Activated CD4-positive, alpha-beta memory T cell treated with anti-CD3 and anti-CD28 coated beads for 36 hours (primary cell): ENCODE measurements at regions not wholly inside any gene's neighbourhood (a gene's known extent, or its start where the extent isn't known, plus 50 kb on each side); places are given as distances from the start of the nearest gene placed in this dataset.

Source experiments
- CTCF ChIA-PET: fragments of 350-600 bp; sonication (Branson Sonifier 250); formaldehyde crosslinking; loops from one replicate; lab custom pipeline; 2021; ENCODE audit warnings: antibody characterized with exemption, inconsistent platforms; lab: Charles Lee
- POLR2A ChIA-PET: fragments of 350-600 bp; sonication (Branson Sonifier 250); formaldehyde crosslinking; loops from one replicate; lab custom pipeline; 2021; ENCODE audit warnings: antibody characterized with exemption; lab: Charles Lee
- DNase-seq: peaks from one replicate; pipeline ENCODE4 v3.0.0-alpha.2; 2020
- H3K27ac Mint-ChIP-seq: one replicate; pipeline ENCODE4 v1.8.0; 2021; ENCODE audit warnings: mixed read lengths
- H3K27me3 Mint-ChIP-seq: one replicate; pipeline ENCODE4 v1.8.0; 2021; ENCODE audit warnings: mixed read lengths
- H3K36me3 Mint-ChIP-seq: one replicate; pipeline ENCODE4 v1.8.0; 2021; ENCODE audit warnings: mixed read lengths
- H3K4me1 Mint-ChIP-seq: one replicate; pipeline ENCODE4 v1.8.0; 2021; ENCODE audit warnings: low read depth, mixed read lengths
- H3K4me3 Mint-ChIP-seq: one replicate; pipeline ENCODE4 v1.8.0; 2021; ENCODE audit warnings: mild to moderate bottlenecking, mixed read lengths
- H3K9me3 Mint-ChIP-seq: one replicate; pipeline ENCODE4 v1.8.0; 2021; ENCODE audit warnings: mixed read lengths
- intact Hi-C: fragments of 100-400 bp; cut with micrococcal nuclease; formaldehyde crosslinking; loops from one replicate; pipeline ENCODE4 v1.15.1; 2023

GRCh38 chr4:177855507-177856197 is 413.4 kb upstream of the AGA start:
- Mint-ChIP-seq H3K27ac (no peak overlapping the region), H3K27me3 (no peaks in the 10 kb centered on the region), H3K4me1 (no peaks in the 10 kb centered on the region), H3K9me3 (no peaks in the 10 kb centered on the region), H3K4me3 (no peak overlapping the region), H3K36me3 (no peaks in the 10 kb centered on the region)
- ChIA-PET CTCF (no interaction called here), POLR2A (no interaction called here)
- intact Hi-C loops: no loop called here
- DNase-seq: no peak

- no peaks in the 10 kb centered on the region for H3K4me1 Mint-ChIP-seq
- intact Hi-C loops: no loop called here
- no peak overlapping the region for H3K4me3 Mint-ChIP-seq
- H3K27me3 Mint-ChIP-seq: no peaks in the 10 kb centered on the region
- CTCF ChIA-PET: no interaction called here
- no peaks in the 10 kb centered on the region for H3K9me3 Mint-ChIP-seq
- no peak overlapping the region for H3K27ac Mint-ChIP-seq
- POLR2A ChIA-PET: no interaction called here
- H3K36me3 Mint-ChIP-seq: no peaks in the 10 kb centered on the region
- DNase-seq: no peak
These were observed 417.9 kb upstream of the AGA start for GRCh38 chr4:177860171-177860570.

GRCh38 chr4:177861551-177862094 is 419.4 kb upstream of the AGA start:
- intact Hi-C loops: no loop called here
- Mint-ChIP-seq H3K36me3 (no peaks in the 10 kb centered on the region), H3K27me3 (no peaks in the 10 kb centered on the region), H3K4me1 (no peaks in the 10 kb centered on the region), H3K9me3 (no peaks in the 10 kb centered on the region), H3K27ac (no peak overlapping the region), H3K4me3 (no peak overlapping the region)
- ChIA-PET POLR2A (interaction anchor here (0.7 kb wide), 1 partner anchor 108 kb away, joined by 3 read pairs; no protein-coding TSS in a partner anchor), CTCF (no interaction called here)
- DNase-seq: no peak

GRCh38 chr4:177862541-177863176 is 420.4 kb upstream of the AGA start:
- Mint-ChIP-seq H3K4me1 (no peaks in the 10 kb centered on the region), H3K27ac (no peak overlapping the region), H3K36me3 (no peaks in the 10 kb centered on the region), H3K27me3 (no peaks in the 10 kb centered on the region), H3K9me3 (no peaks in the 10 kb centered on the region), H3K4me3 (no peak overlapping the region)
- ChIA-PET POLR2A (no interaction called here), CTCF (no interaction called here)
- intact Hi-C loops: no loop called here
- no peak for DNase-seq

GRCh38 chr4:177879851-177880250 is 437.6 kb upstream of the AGA start:
- CTCF ChIA-PET: no interaction called here
- intact Hi-C loops: no loop called here
- no peaks in the 10 kb centered on the region for H3K27me3 Mint-ChIP-seq

GRCh38 chr4:177895136-177895535 is 452.9 kb upstream of the AGA start:
- Mint-ChIP-seq H3K4me1 (no peaks in the 10 kb centered on the region), H3K27me3 (no peaks in the 10 kb centered on the region), H3K36me3 (no peaks in the 10 kb centered on the region), H3K9me3 (peaks cover 2% of the 10 kb centered on the region), H3K4me3 (no peak overlapping the region), H3K27ac (no peak overlapping the region)
- no peak for DNase-seq
- CTCF ChIA-PET: no interaction called here
- POLR2A ChIA-PET: no interaction called here
- intact Hi-C loops: no loop called here

More at GRCh38 chr4:177879851-177880250, 437.6 kb upstream of the AGA start:
- DNase-seq: no peak
- Mint-ChIP-seq H3K9me3 (no peaks in the 10 kb centered on the region), H3K27ac (no peak overlapping the region), H3K4me3 (no peak overlapping the region), H3K4me1 (no peaks in the 10 kb centered on the region), H3K36me3 (no peaks in the 10 kb centered on the region)
- POLR2A ChIA-PET: no interaction called here

GRCh38 chr4:177901786-177902185 is 459.5 kb upstream of the AGA start:
- Mint-ChIP-seq H3K36me3 (no peaks in the 10 kb centered on the region), H3K27me3 (no peaks in the 10 kb centered on the region)

GRCh38 chr4:177902386-177902785 is 460.1 kb upstream of the AGA start:
- intact Hi-C loops: no loop called here
- H3K27me3 Mint-ChIP-seq: no peaks in the 10 kb centered on the region
- H3K9me3 Mint-ChIP-seq: peaks cover 5% of the 10 kb centered on the region
- no peak overlapping the region for H3K27ac Mint-ChIP-seq
- no peaks in the 10 kb centered on the region for H3K36me3 Mint-ChIP-seq
- DNase-seq: no peak
- POLR2A ChIA-PET: no interaction called here
- H3K4me1 Mint-ChIP-seq: no peaks in the 10 kb centered on the region
- H3K4me3 Mint-ChIP-seq: no peak overlapping the region
- CTCF ChIA-PET: no interaction called here

More at GRCh38 chr4:177901786-177902185, 459.5 kb upstream of the AGA start:
- Mint-ChIP-seq H3K4me3 (no peak overlapping the region), H3K4me1 (no peaks in the 10 kb centered on the region), H3K27ac (no peak overlapping the region), H3K9me3 (peaks cover 7% of the 10 kb centered on the region)
- ChIA-PET CTCF (interaction anchor here (1.0 kb wide), 1 partner anchor 9 kb away, joined by 4 read pairs; no protein-coding TSS in a partner anchor), POLR2A (no interaction called here)
- intact Hi-C loops: no loop called here
- no peak for DNase-seq

- no peak for DNase-seq
- no peak overlapping the region for H3K27ac Mint-ChIP-seq
- H3K4me1 Mint-ChIP-seq: no peaks in the 10 kb centered on the region
- H3K36me3 Mint-ChIP-seq: no peaks in the 10 kb centered on the region
- no peaks in the 10 kb centered on the region for H3K27me3 Mint-ChIP-seq
- ChIA-PET POLR2A (no interaction called here), CTCF (no interaction called here)
- no peak overlapping the region for H3K4me3 Mint-ChIP-seq
- H3K9me3 Mint-ChIP-seq: peaks cover 2% of the 10 kb centered on the region
- intact Hi-C loops: no loop called here
These were observed 465.6 kb upstream of the AGA start for GRCh38 chr4:177907736-177908424.

- Mint-ChIP-seq H3K4me3 (no peak overlapping the region), H3K27me3 (no peaks in the 10 kb centered on the region), H3K36me3 (no peaks in the 10 kb centered on the region), H3K27ac (no peak overlapping the region), H3K9me3 (peaks cover 4% of the 10 kb centered on the region), H3K4me1 (no peaks in the 10 kb centered on the region)
- intact Hi-C loops: no loop called here
- ChIA-PET POLR2A (no interaction called here), CTCF (no interaction called here)
- DNase-seq: no peak
These were observed 479.5 kb upstream of the AGA start for GRCh38 chr4:177921715-177922114.

- POLR2A ChIA-PET: no interaction called here
These were observed 481.7 kb upstream of the AGA start for GRCh38 chr4:177923888-177924287.

GRCh38 chr4:177937041-177937440 is 494.8 kb upstream of the AGA start:
- Mint-ChIP-seq H3K4me3 (no peak overlapping the region), H3K4me1 (no peaks in the 10 kb centered on the region), H3K27me3 (no peaks in the 10 kb centered on the region), H3K27ac (no peak overlapping the region), H3K36me3 (no peaks in the 10 kb centered on the region), H3K9me3 (no peaks in the 10 kb centered on the region)
- CTCF ChIA-PET: no interaction called here
- intact Hi-C loops: no loop called here
- DNase-seq: no peak
- POLR2A ChIA-PET: no interaction called here

More at GRCh38 chr4:177923888-177924287, 481.7 kb upstream of the AGA start:
- Mint-ChIP-seq H3K4me3 (no peak overlapping the region), H3K36me3 (no peaks in the 10 kb centered on the region), H3K27ac (no peak overlapping the region), H3K4me1 (no peaks in the 10 kb centered on the region), H3K27me3 (no peaks in the 10 kb centered on the region), H3K9me3 (peaks cover 4% of the 10 kb centered on the region)
- CTCF ChIA-PET: no interaction called here
- DNase-seq: no peak
- intact Hi-C loops: no loop called here
